Adrenal gland (tissue), 5 donors: ENCODE measurements at regions not wholly inside any gene's neighbourhood (a gene's known extent, or its start where the extent isn't known, plus 50 kb on each side); places are given as distances from the start of the nearest gene placed in this dataset.

ENCODE experiments used
- POLR2A ChIP-seq, 2 donors: fragments of 450-650 bp; IDR thresholded peaks; one replicate each; pipeline ENCODE4 v1.6.1; 2017; ENCODE audit warnings: antibody characterized with exemption in 2 of 2, mild to moderate bottlenecking in 2 of 2, moderate library complexity in 1 of 2
- TF ChIP-seq, protein P1 (sequence below), 6 experiments: fragments of 450-650 bp in 4 of 6; fragments of 200-600 bp in 2 of 6; sonication (generic) in 1 of 6; IDR thresholded peaks; 1 replicate in 5 of 6; 2 replicates in 1 of 6; pipeline versions ENCODE4 v1.5.1 to v1.8.0; 2016 to 2021; ENCODE audit warnings: antibody characterized with exemption in 6 of 6, mild to moderate bottlenecking in 2 of 6, moderate library complexity in 1 of 6
- donor health status: DM: no; HTN: no; CAD: no.

DNA sequence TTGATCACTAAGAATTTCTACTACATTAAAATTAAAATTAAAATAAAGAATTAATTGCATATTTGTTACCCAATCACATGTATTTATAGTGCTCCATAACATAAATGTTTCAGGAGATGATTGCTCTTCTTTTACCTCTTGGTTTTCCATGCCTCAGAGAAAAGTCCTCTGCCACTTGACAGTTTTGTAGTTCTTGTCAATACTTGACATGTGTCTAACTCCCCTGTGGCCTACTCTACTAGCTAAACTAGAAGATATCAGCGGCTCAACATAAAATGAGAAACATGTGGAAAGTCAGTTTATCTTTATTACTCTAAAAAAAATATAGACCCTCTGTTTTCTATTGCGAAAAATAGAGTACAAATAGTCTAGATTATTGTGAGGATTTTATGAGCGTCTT lies 650.6 kb upstream of the NUDT12 start:
- TF ChIP-seq, protein P1, sequence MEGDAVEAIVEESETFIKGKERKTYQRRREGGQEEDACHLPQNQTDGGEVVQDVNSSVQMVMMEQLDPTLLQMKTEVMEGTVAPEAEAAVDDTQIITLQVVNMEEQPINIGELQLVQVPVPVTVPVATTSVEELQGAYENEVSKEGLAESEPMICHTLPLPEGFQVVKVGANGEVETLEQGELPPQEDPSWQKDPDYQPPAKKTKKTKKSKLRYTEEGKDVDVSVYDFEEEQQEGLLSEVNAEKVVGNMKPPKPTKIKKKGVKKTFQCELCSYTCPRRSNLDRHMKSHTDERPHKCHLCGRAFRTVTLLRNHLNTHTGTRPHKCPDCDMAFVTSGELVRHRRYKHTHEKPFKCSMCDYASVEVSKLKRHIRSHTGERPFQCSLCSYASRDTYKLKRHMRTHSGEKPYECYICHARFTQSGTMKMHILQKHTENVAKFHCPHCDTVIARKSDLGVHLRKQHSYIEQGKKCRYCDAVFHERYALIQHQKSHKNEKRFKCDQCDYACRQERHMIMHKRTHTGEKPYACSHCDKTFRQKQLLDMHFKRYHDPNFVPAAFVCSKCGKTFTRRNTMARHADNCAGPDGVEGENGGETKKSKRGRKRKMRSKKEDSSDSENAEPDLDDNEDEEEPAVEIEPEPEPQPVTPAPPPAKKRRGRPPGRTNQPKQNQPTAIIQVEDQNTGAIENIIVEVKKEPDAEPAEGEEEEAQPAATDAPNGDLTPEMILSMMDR (IDR thresholded peaks at IDR 0.05), result no peak
- no peak for TF ChIP-seq POLR2A (IDR thresholded peaks at IDR 0.05)
